ENCODE measurements at regions not wholly inside any gene's neighbourhood (a gene's known extent, or its start where the extent isn't known, plus 50 kb on each side); places are given as distances from the start of the nearest gene placed in this dataset.
A peak's percentile ranks its signal among the peaks of the same experiment; 100 is the strongest.

DNA sequence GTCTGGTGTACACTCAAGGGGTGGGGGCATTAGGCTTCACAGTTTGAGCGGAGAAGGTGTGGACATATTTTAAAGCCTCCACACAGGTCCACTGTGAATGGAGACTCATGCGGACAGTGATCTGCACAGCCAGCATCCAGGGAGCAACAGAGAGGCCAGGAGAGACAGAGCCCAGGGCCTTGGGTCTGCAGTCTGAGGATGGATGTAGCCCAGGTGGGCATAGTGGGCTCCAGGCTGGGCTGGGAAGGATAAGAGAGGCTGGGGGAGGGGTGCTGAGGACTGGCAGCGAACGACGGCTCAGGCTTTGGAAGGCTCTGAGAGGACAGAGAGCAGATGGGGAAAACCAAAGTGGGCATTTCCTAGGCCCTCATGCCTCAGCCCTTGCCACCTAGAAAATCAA, 128.8 kb downstream of the PAPOLA start:
- Histone ChIP-seq H2BK5ac (ENCODE audit: insufficient read length, low read length) (no peak overlapping the region), H3K4me2 (ENCODE audit: insufficient read depth, insufficient read length, low read length) (no peak overlapping the region), H3K14ac (ENCODE audit: insufficient read depth, low read length) (no peak overlapping the region), H2AFZ (ENCODE audit: low read length) (no peak overlapping the region), H3K79me1 (ENCODE audit: insufficient read depth, low read depth, low read length, poor library complexity, severe bottlenecking) (no peaks in the 10 kb centered on the region), H2AK5ac (ENCODE audit: insufficient read length, low read length) (no peak overlapping the region), H3K23me2 (ENCODE audit: insufficient read length, low read depth, low read length, poor library complexity, severe bottlenecking) (no peaks in the 10 kb centered on the region), H3K23ac (ENCODE audit: insufficient read length, low read depth, low read length) (no peak overlapping the region), H3K9me3 (ENCODE audit: control insufficient read depth, low read depth, low read length) (no peaks in the 10 kb centered on the region), H3K4me1 (ENCODE audit: insufficient read depth, low read length) (no peaks in the 10 kb centered on the region), H4K91ac (ENCODE audit: insufficient read length, low read depth, low read length) (no peak overlapping the region), H2BK20ac (ENCODE audit: low read depth, low read length, poor library complexity, severe bottlenecking) (no peak overlapping the region), H3K27ac (ENCODE audit: insufficient read length, low read depth, low read length) (no peak overlapping the region), H4K8ac (replicated peaks; ENCODE audit: insufficient read length, low read depth, low read length) (no peak overlapping the region), H3T11ph (ENCODE audit: low read length) (no peak overlapping the region), H2BK12ac (ENCODE audit: insufficient read length, low read depth, low read length) (no peak overlapping the region), H2BK120ac (ENCODE audit: low read depth, low read length, poor library complexity, severe bottlenecking) (no peak overlapping the region), H2BK15ac (ENCODE audit: low read depth, low read length) (no peak overlapping the region), H3K4ac (ENCODE audit: low read depth, low read length) (no peak overlapping the region), H3K27me3 (ENCODE audit: insufficient read depth, low read length) (no peaks in the 10 kb centered on the region), H3K56ac (ENCODE audit: insufficient read length, low read depth, low read length) (no peak overlapping the region), H3K9ac (ENCODE audit: extremely low read depth, insufficient read length, low read length) (no peak overlapping the region), H4K5ac (ENCODE audit: insufficient read length, low read depth, low read length) (no peak overlapping the region), H3K18ac (ENCODE audit: insufficient read length, low read depth, low read length) (no peak overlapping the region), H4K20me1 (ENCODE audit: control insufficient read depth, insufficient read depth, insufficient read length) (no peaks in the 10 kb centered on the region), H3K79me2 (ENCODE audit: insufficient read depth, low read length) (no peaks in the 10 kb centered on the region)
- peak; percentile 15 for DNase-seq
- no peaks in the 10 kb centered on the region; a peak in 2 of 5 replicates for H3K9me3 Mint-ChIP-seq
- H3K27me3 Mint-ChIP-seq (ENCODE audit: low read depth) = peaks cover 1% of the 10 kb centered on the region
- TF ChIP-seq, protein P1, sequence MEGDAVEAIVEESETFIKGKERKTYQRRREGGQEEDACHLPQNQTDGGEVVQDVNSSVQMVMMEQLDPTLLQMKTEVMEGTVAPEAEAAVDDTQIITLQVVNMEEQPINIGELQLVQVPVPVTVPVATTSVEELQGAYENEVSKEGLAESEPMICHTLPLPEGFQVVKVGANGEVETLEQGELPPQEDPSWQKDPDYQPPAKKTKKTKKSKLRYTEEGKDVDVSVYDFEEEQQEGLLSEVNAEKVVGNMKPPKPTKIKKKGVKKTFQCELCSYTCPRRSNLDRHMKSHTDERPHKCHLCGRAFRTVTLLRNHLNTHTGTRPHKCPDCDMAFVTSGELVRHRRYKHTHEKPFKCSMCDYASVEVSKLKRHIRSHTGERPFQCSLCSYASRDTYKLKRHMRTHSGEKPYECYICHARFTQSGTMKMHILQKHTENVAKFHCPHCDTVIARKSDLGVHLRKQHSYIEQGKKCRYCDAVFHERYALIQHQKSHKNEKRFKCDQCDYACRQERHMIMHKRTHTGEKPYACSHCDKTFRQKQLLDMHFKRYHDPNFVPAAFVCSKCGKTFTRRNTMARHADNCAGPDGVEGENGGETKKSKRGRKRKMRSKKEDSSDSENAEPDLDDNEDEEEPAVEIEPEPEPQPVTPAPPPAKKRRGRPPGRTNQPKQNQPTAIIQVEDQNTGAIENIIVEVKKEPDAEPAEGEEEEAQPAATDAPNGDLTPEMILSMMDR (conservative IDR thresholded peaks at IDR 0.05) = no peak
- WGBS (ENCODE audit: extremely low coverage, insufficient read length, low lambda C conversion rate) = no CpG with 5 or more reads among the region's 5 CpGs
- no peaks in the 10 kb centered on the region for H3K36me3 Mint-ChIP-seq (ENCODE audit: insufficient read depth in 1 of 3, low read depth in 3 of 3)
- no peaks in the 10 kb centered on the region; a peak in 1 of 4 replicates for H3K4me1 Mint-ChIP-seq
- no peak overlapping the region for H3K4me3 Mint-ChIP-seq
- H3K27ac Mint-ChIP-seq = peak overlapping the region in 1 of 3 experiments; percentile 21; a peak in 2 of 7 replicates

All from H9 (cell line).